ENCODE measurements at regions not wholly inside any gene's neighbourhood (a gene's known extent, or its start where the extent isn't known, plus 50 kb on each side); places are given as distances from the start of the nearest gene placed in this dataset.
"Not testable (repeated sequence)": the region's sequence is repeated elsewhere in the genome, so short reads cannot be mapped to it uniquely, and the experiment has no call there.

- H3K4me1 Mint-ChIP-seq (ENCODE audit: low read depth, unreplicated experiment) = peaks cover 5% of the 10 kb centered on the region
- FAIRE-seq (no peak), DNase-seq (ENCODE audit: low read depth) (no peak)
- Histone ChIP-seq H3K9me3 (ENCODE audit: insufficient read depth, low read depth, low read length) (no peaks in the 10 kb centered on the region), H3K27ac (ENCODE audit: low read depth, low read length) (no peak overlapping the region), H3K27me3 (ENCODE audit: insufficient read depth, low read length) (peaks cover 48% of the 10 kb centered on the region), H3K4me3 (ENCODE audit: insufficient read depth, low read depth, low read length) (no peak overlapping the region), H3K9ac (ENCODE audit: low read length) (no peak overlapping the region), H4K20me1 (ENCODE audit: insufficient read depth, low read length) (peaks cover 4% of the 10 kb centered on the region), H3K36me3 (ENCODE audit: insufficient read depth, low read length) (no peaks in the 10 kb centered on the region), H2AFZ (ENCODE audit: low read depth, low read length) (no peak overlapping the region), H3K79me2 (ENCODE audit: insufficient read depth, low read length) (no peaks in the 10 kb centered on the region), H3K4me2 (ENCODE audit: low read length) (no peak overlapping the region), H3K4me1 (ENCODE audit: insufficient read depth, low read length) (no peaks in the 10 kb centered on the region)
- H3K27ac Mint-ChIP-seq (ENCODE audit: unreplicated experiment) = no peak overlapping the region
- peaks cover 10% of the 10 kb centered on the region for H3K9me3 Mint-ChIP-seq (ENCODE audit: unreplicated experiment)
- no peaks in the 10 kb centered on the region for H3K36me3 Mint-ChIP-seq (ENCODE audit: low read depth, unreplicated experiment)
- no peak for TF ChIP-seq CTCF (IDR thresholded peaks at IDR 0.05; ENCODE audit: insufficient read depth, low read depth, low read length)
- no peak for TF ChIP-seq EZH2 (IDR thresholded peaks at IDR 0.05; ENCODE audit: insufficient read depth, low read length)
- H3K27me3 Mint-ChIP-seq (ENCODE audit: low read depth, unreplicated experiment) = peaks cover 92% of the 10 kb centered on the region
- H3K4me3 Mint-ChIP-seq (ENCODE audit: unreplicated experiment) = no peak overlapping the region
Measured at GRCh38 chr7:155383756-155384491, 74.0 kb upstream of the EN2 start.

- DNase-seq (ENCODE audit: low read depth) (no peak), FAIRE-seq (no peak)
- Histone ChIP-seq H3K27me3 (ENCODE audit: insufficient read depth, low read length) (peaks cover 39% of the 10 kb centered on the region), H3K36me3 (ENCODE audit: insufficient read depth, low read length) (no peaks in the 10 kb centered on the region), H3K27ac (ENCODE audit: low read depth, low read length) (no peak overlapping the region), H3K9ac (ENCODE audit: low read length) (no peak overlapping the region), H3K4me1 (ENCODE audit: insufficient read depth, low read length) (no peaks in the 10 kb centered on the region), H3K4me2 (ENCODE audit: low read length) (no peak overlapping the region), H2AFZ (ENCODE audit: low read depth, low read length) (no peak overlapping the region), H3K9me3 (ENCODE audit: insufficient read depth, low read depth, low read length) (no peaks in the 10 kb centered on the region), H4K20me1 (ENCODE audit: insufficient read depth, low read length) (peaks cover 4% of the 10 kb centered on the region), H3K4me3 (ENCODE audit: insufficient read depth, low read depth, low read length) (no peak overlapping the region), H3K79me2 (ENCODE audit: insufficient read depth, low read length) (no peaks in the 10 kb centered on the region)
- peaks cover 10% of the 10 kb centered on the region for H3K9me3 Mint-ChIP-seq (ENCODE audit: unreplicated experiment)
- no peak for TF ChIP-seq EZH2 (IDR thresholded peaks at IDR 0.05; ENCODE audit: insufficient read depth, low read length)
- no peak for TF ChIP-seq CTCF (IDR thresholded peaks at IDR 0.05; ENCODE audit: insufficient read depth, low read depth, low read length)
- peaks cover 91% of the 10 kb centered on the region for H3K27me3 Mint-ChIP-seq (ENCODE audit: low read depth, unreplicated experiment)
- H3K36me3 Mint-ChIP-seq (ENCODE audit: low read depth, unreplicated experiment) = no peaks in the 10 kb centered on the region
- H3K4me3 Mint-ChIP-seq (ENCODE audit: unreplicated experiment) = no peak overlapping the region
- H3K27ac Mint-ChIP-seq (ENCODE audit: unreplicated experiment) = no peak overlapping the region
- peaks cover 5% of the 10 kb centered on the region for H3K4me1 Mint-ChIP-seq (ENCODE audit: low read depth, unreplicated experiment)
Measured at GRCh38 chr7:155384751-155385150, 73.2 kb upstream of the EN2 start.

GRCh38 chr7:155385182-155385581, 72.7 kb upstream of the EN2 start:
- H3K9me3 Mint-ChIP-seq (ENCODE audit: unreplicated experiment) = peaks cover 10% of the 10 kb centered on the region
- H3K4me2 ChIP-seq (ENCODE audit: low read length); H3K4me1 Mint-ChIP-seq (ENCODE audit: low read depth, unreplicated experiment); H3K36me3 ChIP-seq (ENCODE audit: insufficient read depth, low read length); H3K9me3 ChIP-seq (ENCODE audit: insufficient read depth, low read depth, low read length); H3K79me2 ChIP-seq (ENCODE audit: insufficient read depth, low read length); FAIRE-seq; H4K20me1 ChIP-seq (ENCODE audit: insufficient read depth, low read length); H2AFZ ChIP-seq (ENCODE audit: low read depth, low read length); H3K4me3 Mint-ChIP-seq (ENCODE audit: unreplicated experiment); H3K4me3 ChIP-seq (ENCODE audit: insufficient read depth, low read depth, low read length); H3K27ac Mint-ChIP-seq (ENCODE audit: unreplicated experiment); DNase-seq (ENCODE audit: low read depth); H3K4me1 ChIP-seq (ENCODE audit: insufficient read depth, low read length); H3K9ac ChIP-seq (ENCODE audit: low read length); H3K36me3 Mint-ChIP-seq (ENCODE audit: low read depth, unreplicated experiment); H3K27ac ChIP-seq (ENCODE audit: low read depth, low read length): not testable (repeated sequence)
- H3K27me3 Mint-ChIP-seq (ENCODE audit: low read depth, unreplicated experiment) = peaks cover 91% of the 10 kb centered on the region
- H3K27me3 ChIP-seq (ENCODE audit: insufficient read depth, low read length) = peaks cover 38% of the 10 kb centered on the region
